ENCODE measurements at regions not wholly inside any gene's neighbourhood (a gene's known extent, or its start where the extent isn't known, plus 50 kb on each side); places are given as distances from the start of the nearest gene placed in this dataset.

DNA sequence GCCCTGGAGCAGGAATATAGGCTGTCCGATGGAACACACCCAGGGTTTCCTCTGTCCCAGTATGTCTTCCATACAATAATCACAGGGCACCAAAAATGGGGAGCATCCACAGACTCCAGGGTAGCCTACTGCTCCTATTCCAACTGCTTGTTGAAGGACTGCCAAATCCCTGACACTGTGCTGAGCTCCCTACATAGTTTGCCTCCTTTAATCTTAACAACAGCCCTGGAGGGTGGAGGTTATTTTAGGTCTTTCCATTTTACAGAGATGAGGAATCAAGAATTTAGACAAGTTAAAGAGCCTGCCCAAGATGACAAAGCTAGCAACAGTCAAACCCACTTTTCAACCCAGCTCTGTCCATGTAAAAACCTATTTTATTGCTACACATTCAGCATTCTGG, 790.4 kb downstream of the DIAPH3 start:
- TF ChIP-seq, protein P1, sequence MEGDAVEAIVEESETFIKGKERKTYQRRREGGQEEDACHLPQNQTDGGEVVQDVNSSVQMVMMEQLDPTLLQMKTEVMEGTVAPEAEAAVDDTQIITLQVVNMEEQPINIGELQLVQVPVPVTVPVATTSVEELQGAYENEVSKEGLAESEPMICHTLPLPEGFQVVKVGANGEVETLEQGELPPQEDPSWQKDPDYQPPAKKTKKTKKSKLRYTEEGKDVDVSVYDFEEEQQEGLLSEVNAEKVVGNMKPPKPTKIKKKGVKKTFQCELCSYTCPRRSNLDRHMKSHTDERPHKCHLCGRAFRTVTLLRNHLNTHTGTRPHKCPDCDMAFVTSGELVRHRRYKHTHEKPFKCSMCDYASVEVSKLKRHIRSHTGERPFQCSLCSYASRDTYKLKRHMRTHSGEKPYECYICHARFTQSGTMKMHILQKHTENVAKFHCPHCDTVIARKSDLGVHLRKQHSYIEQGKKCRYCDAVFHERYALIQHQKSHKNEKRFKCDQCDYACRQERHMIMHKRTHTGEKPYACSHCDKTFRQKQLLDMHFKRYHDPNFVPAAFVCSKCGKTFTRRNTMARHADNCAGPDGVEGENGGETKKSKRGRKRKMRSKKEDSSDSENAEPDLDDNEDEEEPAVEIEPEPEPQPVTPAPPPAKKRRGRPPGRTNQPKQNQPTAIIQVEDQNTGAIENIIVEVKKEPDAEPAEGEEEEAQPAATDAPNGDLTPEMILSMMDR (IDR thresholded peaks at IDR 0.05; ENCODE audit: low read depth, low read length, missing input control), result no peak
- no peak for TF ChIP-seq FOXA1 (IDR thresholded peaks at IDR 0.05)
- no peak for TF ChIP-seq YY1 (IDR thresholded peaks at IDR 0.05)
- TF ChIP-seq GABPA (IDR thresholded peaks at IDR 0.05 in 1 of 2, conservative IDR thresholded peaks at IDR 0.05 in 1 of 2), result no peak
- TF ChIP-seq TAF1 (conservative IDR thresholded peaks at IDR 0.05), result no peak
- TF ChIP-seq, protein P2, sequence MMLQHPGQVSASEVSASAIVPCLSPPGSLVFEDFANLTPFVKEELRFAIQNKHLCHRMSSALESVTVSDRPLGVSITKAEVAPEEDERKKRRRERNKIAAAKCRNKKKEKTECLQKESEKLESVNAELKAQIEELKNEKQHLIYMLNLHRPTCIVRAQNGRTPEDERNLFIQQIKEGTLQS (IDR thresholded peaks at IDR 0.05), result no peak
- TF ChIP-seq JUND (IDR thresholded peaks at IDR 0.05), result no peak
